GM19452 (cell line): ENCODE measurements at regions not wholly inside any gene's neighbourhood (a gene's known extent, or its start where the extent isn't known, plus 50 kb on each side); places are given as distances from the start of the nearest gene placed in this dataset.

Experiments
- ATAC-seq: cut with Tn5 transposase; IDR thresholded peaks from one replicate; pipeline ENCODE4 v1.9.1; 2021; ENCODE audit not compliant: unreplicated experiment

DNA sequence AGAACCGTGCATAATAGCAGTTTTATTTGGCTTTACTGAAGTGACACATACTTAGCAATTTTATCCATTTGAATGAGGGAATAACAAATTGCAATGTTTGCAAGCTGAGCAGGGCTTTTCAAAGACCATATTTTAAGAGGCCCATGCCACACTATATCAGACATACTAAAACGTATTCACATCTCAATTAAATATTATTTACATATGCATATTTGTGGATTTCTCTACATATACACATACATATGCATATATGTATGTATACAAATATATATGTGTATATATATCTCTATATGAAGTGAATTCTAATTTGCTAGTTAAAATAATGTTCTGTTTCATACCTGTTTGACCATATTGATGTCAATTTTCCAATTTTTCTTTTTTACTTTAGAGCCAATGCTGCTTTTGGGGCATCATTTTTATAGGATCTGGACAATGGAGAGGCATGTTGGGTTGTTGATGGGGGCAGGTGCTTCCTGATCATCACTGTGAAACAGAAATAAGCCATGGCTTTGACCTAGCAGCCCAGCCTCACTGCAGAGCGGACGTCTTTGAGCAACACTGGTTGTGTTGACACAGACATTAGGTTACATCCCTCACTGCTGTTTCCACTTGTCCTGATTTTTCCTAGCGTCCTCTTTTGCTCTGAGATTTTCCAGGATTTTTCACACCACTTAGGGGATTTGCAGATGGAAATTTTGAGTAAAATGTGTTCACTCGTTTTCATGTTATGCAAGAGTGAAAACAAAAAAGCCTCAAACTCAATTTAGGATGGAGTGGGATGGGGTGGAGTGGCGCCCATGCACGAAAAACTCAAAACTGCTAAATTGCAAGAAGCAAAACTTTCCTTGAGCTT is 56.9 kb downstream of the RDH14 start:
- ATAC-seq = no peak

DNA sequence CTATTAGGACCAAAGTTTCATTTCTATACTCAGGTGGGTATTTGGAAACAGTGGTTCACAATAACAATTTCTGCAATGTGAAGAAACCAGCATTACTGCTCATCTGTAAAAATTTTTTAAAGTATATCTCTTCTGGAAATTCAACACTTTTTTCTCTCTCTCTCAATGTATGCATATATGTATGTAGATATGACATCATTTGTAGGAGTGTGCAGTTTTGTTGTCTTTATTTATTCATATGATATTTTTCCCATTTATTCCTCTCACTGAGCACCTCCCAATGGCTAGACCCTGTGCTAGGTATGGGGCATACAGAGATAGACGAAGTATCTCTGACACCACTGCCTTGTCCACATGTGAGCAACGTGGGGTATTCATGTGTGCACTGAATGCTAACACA is 58.3 kb downstream of the RDH14 start:
- no peak for ATAC-seq

DNA sequence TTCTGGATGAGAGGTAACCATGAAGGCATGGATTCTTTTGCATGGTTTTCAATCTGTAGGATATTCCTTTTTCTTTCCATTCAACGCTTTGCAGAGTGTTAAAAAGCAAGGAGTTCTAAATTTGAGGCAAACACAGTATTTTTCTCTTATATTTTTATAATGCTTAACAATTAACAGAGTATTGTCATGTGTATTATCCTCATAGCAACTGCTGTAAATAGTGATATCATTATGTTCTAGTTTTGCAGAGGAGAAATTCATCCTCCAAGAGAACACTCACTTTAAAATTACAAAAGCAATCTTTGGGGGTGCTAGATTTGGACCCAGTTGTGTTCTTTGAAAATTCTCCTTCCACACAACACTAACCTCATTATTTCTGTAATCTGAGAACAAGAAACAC is 58.7 kb downstream of the RDH14 start:
- ATAC-seq = no peak

DNA sequence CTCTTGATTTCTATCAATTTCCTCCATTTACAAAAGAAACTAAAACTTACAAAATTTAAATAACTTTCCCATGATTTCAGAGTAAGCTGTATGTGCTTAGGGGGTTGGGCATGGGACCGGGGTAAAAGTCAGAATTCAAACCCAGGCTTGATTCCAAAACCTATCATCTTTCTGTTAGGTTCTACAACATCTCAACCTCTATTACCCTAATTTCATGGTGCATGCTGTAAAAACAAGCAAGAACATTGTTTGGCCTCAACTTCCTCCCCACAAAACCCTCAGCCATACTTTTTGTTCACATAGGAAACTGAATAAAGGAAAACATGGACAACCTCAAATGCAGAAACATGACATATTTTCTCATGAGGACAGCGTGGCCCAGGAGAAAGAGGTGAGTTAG is 59.3 kb downstream of the RDH14 start:
- no peak for ATAC-seq

DNA sequence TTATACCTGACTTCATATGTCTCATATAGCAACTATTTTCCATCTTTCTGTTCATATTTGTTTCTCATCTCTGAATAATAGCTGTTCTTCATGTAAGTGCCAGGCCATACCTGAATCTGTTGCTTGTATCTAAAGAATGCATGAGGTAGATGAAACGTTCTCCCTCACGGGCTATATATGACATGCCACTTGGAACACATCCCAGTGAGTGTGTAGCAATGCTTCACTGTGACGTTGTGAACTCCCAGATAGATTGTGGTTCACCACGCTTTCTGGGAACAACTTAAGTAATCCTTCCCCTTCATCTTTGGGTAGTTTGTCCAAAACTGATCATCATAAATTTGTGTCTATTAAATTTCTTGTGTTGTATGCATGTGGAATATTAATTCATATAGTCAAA is 60.1 kb downstream of the RDH14 start:
- ATAC-seq = no peak

DNA sequence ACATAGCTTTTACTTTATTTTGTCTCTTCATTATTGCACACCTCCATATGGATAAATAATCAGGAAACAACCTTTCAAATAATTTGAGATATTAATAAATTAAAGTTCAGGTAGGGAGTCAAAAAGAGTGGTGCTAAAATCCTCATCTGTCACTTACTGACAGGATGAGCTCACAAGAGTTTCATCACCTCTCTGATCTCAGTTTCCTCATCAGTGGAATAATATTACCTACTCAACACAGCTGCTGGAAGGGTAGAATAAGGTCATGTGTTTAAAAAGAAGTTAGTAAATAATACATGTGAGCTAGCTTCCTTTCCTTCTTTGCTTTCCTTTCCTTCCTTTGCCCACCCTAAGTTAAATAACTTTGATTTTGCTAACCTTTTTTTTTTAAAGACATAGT is 61.9 kb downstream of the RDH14 start:
- ATAC-seq = no peak

DNA sequence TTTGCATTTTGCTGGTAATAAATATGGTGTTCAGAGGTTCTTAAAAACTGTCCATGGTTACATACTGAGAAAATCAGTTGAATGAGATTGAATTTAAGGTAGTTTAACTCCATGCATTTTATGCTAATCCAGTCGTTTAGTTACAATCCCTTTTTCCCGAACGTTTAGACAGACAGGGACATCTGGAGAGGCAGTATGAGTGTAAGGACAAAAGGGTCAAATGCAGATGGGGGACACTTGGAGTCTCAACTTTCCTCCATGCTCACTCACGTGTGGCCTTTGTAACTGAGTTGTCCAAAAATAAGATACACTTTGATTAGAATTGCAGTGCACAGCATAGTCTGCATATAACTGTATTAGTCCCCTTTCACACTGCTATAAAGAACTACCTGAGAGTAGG is 63.9 kb downstream of the RDH14 start:
- no peak for ATAC-seq

DNA sequence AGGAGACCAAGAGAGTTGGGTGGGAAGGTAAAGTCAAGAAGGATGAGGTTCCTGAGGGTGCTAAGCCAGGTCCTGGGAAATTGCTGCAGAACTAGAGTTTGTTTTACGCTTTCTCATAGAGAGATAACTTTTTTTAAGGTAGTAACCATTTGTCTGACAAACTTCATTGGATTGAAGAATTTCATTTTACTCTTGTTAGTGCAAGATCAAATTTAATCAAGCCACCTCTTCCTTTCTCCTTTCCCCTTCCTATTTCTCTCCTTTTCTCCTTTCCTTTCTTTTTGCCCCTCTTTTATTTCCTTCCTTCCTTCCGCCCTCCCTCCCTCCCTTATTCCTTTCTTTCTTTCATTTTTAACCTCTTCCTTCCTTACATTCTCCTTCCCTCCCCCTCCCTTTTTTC is 65.4 kb downstream of the RDH14 start:
- ATAC-seq = no peak

DNA sequence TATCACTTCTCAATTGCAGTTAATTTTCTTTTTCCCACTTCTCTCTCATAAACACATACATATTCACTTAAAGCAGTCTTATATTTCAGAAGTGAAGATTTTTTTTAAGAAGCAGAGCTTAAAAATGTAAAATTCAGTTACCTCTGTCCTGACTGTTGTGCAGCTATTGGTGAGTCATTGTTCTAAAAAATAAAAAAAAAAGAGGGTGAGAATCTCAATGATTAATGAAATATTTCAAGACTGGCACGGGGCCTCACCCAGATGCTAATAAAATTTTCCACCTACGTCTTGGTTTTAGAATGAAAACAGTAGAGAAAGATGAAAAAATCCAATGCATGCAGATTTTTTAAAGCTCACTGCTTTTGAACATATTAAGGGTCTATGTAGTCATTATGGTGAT is 67.7 kb downstream of the RDH14 start:
- ATAC-seq = no peak

DNA sequence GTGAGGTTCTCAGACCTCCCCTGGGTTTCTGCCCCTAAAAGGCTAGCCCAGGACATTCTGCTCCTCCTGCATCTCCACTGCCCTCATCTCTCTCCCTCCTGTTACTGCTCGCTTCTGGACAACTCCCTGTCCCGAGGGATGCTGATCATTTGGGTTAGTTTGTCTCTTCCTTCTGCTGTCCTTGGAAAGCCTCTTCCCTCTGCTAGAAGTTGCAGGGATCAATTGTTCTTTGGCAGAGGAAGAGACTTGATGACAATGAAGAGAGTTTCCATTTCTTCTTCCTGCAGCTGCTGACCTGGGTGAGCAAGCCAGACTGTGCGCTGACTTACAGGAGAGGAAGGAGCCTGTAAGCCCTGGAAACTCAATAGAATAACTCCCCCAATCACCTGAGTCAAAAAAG is 68.9 kb downstream of the RDH14 start:
- no peak for ATAC-seq

DNA sequence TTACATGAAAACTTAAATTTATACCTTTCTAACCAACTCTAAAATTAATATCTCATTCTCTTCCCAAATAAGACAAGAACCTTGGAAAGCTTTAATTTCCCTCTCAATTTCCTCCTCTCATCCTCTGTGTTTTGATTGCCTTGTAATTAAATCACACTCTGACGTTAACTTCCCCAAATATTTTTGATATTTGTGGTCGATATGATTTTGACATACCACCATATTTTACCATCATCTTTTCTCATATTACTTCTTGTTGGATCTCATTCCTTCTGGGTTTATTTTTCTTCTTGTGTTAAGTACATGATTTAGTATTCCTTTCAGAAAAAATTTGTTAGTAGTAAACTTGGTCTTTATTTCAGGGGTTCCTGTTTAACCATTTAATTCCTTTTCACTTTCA is 69.6 kb downstream of the RDH14 start:
- no peak for ATAC-seq

DNA sequence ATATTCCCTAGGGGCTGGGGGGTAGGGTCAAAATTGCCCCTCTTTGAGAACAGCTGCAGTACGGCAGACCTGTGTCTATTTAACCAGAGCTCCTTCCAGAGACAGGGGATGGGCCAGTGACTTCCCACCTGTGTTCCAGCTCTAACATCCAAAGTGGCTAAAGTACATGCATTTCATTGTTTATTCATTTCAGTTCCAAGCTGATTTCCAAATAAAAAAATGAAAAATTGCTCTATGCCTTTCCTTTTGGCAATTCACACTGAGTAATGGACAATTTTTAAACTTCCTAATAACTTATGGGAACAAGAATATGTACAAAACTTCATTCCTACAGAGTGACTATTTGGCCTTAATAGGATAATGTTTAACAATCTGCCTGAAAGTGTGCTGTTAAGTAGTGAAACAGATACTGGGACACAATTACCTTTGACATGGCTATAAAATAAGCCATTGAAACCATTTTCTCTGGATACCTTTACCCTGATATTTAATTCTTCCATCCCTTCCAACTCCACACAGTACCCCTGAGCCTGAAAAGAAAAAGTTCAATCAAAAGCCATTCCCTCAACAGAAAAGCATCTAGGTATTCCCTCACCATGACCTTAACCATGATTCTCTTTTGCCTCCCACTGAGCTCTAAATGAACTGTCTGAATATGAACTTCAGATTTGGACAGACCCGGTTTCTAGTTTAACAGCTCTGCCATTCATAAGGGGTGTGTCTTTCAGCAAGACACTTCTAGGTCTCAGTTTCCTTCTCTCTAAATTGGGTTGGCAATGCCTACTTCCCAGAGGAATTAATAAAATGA is 73.1 kb downstream of the RDH14 start:
- ATAC-seq = no peak

DNA sequence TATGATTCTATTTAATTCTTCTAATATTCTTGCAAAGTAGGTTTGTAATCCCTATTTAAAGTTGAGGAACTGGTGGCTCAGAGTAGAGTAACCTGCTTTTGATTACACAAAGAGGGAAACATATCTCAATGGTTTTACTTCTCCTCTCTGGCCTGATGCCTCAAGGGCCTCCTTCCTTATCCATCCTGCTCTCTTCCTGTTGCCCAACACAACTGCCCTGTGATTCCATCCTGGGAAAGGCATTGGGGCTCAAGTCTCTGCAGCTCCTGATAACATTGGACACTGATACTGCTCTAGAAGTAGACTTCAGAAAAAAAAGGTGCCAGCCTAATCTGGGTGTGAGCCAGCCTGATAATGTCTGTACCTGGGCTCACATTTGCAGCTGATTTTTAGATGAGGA is 75.8 kb downstream of the RDH14 start:
- ATAC-seq = no peak

DNA sequence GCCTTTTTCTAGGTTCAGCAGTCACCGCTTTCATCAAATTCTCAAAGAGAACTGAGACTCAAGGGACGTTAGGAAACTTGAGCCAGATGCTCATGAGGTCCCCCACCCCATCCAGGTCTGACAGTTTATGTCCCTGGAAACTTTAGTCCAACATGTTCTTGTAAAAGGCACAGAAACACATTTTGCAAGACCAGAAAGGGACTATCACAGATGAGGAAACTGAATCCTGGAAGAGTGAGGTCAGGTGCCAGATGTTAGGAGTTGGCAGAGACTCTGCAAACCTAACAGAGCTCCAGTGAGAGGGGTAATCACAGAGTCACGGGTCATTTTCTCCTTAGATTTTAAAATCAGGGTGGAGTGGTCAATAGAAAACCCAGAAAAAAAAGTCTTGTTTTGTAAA is 76.6 kb downstream of the RDH14 start:
- no peak for ATAC-seq

DNA sequence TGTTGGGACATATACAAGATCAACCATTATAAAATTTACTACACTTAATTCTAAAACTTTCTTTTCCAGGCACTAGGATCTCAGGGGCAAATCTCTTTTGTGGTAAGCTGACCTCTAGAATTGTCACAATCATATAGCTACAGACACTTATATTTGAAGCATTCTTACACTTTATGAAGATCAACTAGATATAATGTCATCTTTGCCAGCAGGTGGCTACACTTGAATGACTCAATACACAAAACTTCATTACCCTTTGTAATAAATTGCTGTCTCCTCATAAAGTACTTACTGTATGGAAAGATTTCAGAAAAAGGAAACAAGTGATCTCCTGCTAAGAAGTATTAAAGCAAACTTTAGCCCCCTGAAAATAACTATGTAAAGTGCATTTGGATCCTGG is 77.8 kb downstream of the RDH14 start:
- no peak for ATAC-seq

DNA sequence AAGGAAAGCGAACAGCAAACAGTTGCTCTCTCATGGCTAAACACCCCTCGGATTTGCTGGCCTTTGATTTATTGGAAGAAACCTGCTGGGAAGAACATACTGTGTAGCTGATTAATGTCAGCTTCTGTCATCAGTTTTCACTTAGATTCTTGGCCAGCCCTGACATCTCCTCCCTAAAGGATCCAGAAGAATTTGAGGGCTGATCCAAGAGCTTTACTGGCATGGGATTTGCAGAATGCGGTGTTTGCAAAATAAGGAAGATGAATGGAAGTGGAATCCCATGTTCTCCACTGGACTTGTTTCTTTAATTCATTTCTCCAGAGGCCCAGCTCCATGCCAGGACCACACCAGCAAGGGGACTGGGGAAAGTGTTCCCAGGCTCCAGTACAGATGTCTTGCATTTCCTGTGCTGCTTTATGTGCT is 80.5 kb downstream of the RDH14 start:
- ATAC-seq = no peak

DNA sequence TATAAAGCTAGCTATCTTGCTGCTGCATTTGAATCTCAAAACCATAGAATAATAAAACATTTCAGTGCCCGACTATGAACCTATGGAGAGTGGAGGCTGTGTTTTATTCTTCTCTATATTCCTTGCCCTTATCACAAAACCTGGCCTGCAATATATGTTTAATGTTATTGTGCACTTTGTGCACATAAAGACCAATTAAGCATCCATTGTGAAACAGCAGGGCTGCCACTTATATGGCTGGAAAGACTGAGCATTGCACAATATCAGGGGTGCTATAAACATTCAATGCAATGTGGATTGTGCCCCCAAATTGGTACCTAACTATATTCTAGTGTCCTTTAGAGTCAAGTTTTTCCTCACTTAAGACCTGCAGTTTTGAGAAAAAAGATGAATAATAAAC is 83.2 kb downstream of the RDH14 start:
- ATAC-seq = no peak

DNA sequence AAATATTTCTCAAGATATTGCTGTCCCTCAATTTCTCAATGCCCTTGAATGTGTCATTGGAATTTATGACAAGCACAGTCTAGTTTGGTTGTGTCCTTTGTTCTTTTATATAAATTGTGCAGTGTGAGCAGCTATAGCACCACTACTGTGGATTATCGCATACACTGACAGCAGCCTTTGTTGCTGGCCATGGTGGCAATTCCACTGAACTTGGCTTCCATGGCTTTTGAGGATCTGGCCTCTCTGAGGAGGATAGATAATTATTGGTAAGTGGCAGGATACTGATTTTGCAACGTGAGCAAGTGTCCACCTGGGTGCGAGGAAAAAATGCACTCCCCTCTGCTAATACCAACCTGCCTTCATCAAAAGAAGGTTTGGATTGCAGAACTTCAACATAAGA is 84.0 kb downstream of the RDH14 start:
- ATAC-seq = no peak

DNA sequence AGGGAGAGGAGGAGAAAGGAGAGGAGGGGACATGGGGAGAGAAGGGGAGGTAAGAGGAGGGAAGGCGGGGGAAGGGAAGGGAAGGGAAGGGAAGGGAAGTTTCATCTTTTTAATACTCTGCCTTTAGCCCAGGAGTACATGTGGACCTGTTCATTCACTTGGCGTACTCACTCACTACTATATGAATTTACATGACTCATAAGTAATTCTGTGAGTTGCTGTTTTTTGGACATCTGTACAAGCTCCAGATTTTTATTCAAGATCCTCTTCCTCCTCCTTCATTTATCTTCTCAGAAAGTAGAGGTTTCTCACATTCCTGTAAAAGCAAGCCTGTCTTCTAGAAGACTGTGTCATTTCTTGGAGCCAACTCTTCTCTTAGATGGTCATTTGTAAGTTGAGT is 84.6 kb downstream of the RDH14 start:
- ATAC-seq = no peak

DNA sequence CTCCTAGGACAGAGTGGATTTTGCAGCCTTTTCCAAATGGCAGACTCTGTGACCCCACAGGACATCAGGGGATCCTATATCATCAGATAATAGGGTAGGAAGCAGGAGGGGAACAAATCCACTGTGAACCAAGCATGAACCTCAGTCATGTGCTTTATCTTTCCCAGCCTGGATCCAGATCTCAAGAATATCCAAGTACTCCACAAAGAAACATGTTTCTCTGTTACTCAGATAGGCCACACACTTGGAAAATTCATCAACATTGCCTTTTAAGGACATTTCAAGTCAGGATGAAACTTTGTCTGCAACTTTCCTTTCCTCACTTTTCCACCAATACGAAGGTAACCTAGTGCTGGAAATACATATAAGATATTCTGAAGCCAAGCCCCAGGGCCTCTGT is 85.8 kb downstream of the RDH14 start:
- ATAC-seq = no peak

DNA sequence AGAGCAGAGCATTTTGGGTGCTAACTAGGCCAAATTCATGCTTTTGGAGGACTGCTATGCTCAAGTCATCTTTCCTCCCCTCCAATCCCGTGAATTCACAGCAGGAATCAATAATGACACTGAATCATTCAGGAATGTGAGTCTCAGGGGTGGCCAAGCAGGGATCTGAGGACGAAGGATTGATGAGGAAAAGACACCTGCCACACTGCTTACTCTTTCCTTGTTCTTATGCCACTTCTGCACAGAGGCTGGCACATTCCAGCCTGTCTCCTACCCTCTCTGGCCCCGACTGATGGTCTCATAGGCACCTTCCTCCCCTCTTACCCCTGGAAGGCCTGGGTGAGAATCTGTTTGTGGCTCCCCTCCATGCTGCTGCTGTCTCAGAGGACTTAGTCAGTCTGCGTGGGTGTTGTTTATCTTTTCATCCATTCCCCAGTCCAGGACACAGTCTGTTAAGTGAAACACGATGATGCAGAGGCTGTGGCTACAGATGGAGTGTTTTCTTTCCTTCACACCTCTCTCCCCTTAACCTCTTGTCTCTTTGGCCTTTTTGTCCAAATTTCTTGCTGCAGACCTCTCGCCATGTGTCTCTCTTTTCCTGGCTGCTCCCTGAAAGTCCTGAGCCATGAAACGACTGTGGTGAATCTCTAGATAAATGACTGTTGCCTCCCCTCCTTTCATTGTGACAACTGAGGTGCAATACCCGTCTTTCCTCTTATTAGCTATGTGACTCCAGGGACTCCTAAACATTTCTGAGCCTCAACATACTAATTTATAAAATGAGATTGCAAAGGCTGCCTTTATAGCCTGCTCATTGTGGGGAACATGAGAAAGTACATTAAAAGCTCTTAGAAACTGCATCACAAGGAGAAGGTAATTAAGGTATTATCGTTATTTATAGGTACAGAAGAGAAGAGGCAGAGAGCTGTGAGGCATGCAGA is 86.9 kb downstream of the RDH14 start:
- ATAC-seq = no peak
